ENCODE measurements at regions not wholly inside any gene's neighbourhood (a gene's known extent, or its start where the extent isn't known, plus 50 kb on each side); places are given as distances from the start of the nearest gene placed in this dataset.

GRCh38 chr14:50006141-50006540, 110.2 kb downstream of the VCPKMT start:
- TF ChIP-seq CTCF (IDR thresholded peaks at IDR 0.05), result no peak
- no peak for TF ChIP-seq POLR2A (IDR thresholded peaks at IDR 0.05)

Data from esophagus squamous epithelium (tissue), 4 donors.